ENCODE measurements at regions not wholly inside any gene's neighbourhood (a gene's known extent, or its start where the extent isn't known, plus 50 kb on each side); places are given as distances from the start of the nearest gene placed in this dataset.
"Not testable (repeated sequence)": the region's sequence is repeated elsewhere in the genome, so short reads cannot be mapped to it uniquely, and the experiment has no call there.

DNA sequence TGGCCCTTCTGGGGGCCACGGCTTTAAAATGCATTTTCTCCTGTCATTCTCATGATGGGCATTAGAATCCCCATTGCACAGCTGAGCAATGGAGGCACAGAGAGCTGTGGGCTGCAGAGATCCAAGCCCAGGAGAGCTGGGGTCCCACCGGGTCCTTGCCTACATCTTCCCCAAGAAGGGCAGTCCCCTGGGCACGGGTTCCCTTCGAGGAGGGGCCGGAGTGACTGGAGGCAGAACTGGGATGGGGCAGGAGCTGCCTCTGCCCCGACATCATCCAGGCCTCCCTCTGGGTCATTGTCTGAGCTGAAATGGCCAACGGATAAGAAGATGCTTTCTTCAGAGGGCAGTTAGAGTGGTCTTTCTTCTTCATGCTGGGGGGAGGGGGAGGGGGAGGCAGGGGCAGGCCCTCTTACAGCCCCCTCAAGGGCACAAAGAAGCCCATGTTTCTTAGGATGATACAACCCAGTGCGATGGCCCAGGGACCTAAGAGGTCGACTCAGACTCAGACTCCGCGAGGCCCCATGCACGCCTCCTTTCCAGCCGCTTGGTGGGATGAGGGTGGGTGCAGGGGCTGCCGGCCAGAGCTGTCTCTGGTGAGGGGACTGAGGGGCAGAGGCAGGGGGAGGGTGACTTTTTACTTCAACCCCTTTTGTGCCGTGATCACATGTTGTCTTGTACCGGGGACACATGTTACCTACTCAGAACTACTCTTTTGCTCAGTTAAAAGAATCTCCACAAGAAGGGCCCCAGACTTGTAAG is 112.4 kb upstream of the IRX2 start:
- no peak for DNase-seq (ENCODE audit: low read depth in 2 of 2)

DNA sequence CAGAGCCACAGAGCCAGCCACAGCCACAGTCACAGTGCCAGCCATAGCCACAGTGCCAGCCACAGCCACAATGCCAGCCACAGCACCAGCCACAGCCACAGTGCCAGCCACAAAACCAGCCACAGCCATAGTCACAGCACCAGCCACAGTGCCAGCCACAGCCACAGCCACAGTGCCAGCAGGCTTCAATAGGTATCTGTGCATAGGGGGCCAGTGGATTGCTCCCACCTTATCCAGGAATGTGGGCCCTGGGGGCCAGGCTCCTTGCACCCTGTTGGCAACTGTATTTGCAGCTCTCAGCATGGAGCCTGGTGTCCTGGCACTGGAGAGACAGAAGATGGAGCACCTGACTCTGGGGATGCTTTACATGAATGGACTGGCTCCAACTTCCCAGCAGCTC is 111.7 kb upstream of the IRX2 start:
- DNase-seq (ENCODE audit: low read depth in 2 of 2): no peak

DNA sequence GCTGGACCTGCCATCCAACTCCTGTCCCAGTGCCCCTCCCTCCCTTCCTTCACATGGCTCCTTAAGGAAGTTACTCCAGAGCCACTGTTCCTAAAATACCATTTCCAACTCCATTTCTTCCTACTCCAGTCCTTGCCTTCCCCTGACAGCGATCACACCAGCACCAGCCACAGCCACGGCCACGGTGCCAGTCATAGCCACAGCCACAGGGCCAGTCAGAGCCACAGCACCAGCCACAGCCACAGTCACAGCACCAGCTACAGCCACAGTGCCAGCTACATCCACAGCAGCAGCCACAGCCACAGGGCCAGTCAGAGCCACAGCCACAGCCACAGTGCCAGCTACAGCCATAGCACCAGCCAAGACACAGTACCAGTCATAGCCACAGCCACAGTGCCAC is 110.7 kb upstream of the IRX2 start:
- DNase-seq (ENCODE audit: low read depth in 2 of 2): not testable (repeated sequence)

DNA sequence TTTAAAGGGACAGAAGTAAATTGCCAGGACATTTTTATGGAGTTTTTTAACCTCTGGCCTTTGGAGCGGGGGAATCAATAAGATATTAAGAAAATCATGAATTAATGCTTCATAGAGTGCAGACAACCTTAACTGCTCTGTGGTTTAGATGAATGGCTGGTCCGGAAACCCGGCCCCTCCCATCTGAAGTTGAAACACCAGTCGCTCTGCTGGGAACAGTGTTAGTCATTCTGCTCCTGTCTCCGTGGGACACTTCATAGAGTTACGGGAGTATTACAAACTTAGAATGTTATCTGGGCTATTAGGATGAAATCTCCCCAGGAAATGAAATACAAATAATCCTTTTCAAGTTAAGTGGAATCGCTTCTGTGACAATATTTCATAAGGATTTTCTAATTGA is 110.1 kb upstream of the IRX2 start:
- no peak for DNase-seq (ENCODE audit: low read depth in 2 of 2)

DNA sequence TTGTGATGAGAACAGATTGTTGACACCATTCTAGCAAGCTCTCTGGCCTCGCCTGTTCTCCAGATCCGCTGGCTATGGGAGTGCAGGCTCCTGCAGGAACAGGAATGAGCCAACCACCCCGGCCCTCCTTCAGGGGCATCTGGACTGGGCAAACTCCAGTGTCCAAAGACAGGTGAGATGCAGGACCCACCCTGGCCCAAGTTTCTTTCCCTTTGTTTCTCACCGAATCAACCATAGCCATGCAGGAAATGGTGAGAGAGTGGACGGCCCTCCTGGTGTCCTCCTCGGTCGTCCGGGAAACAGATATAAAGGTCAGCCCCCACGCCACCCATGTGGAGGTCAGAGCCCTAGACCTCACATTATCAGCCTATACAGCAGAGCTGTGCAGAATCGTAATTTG is 108.6 kb upstream of the IRX2 start:
- no peak for DNase-seq (ENCODE audit: low read depth in 2 of 2)

DNA sequence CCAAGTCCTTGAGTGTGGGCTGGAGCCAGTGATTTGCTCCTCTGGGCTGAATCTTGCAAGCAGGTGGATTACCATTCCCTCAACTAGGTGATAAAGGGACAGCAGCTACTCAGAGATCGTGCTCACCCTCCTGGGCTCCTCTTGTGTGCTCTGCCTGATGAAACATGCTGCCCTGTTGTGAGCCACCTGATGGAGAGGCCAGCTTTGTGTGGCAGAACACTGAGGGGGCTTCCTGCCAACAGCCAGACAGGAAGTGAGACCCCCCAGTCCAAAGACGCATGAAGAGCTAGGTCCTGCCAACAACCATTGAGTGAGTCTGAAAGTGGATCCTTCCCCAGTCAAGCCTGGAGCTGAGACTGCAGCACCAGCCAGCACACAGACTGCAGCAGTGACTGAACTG is 106.4 kb upstream of the IRX2 start:
- DNase-seq (ENCODE audit: low read depth in 2 of 2): no peak

DNA sequence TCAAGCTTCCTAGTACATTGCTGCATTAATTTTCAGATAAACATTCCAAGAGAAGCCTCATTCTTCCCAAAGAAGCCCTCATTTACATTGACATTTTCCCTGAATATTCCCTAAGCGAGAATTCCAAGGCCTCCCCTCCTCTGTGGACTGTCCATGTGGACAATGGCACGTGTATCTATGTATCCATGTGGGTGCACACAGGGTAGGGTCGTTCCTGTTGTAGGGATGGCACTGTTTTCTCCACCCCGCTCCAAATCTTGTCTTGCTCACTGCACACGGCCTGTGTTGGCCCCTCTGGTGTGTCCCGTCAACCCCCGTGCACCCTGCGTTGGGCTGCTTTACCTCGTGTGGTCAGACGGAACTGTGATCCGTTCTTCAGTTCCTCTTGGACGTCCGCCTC is 104.7 kb upstream of the IRX2 start:
- no peak for DNase-seq (ENCODE audit: low read depth in 2 of 2)

DNA sequence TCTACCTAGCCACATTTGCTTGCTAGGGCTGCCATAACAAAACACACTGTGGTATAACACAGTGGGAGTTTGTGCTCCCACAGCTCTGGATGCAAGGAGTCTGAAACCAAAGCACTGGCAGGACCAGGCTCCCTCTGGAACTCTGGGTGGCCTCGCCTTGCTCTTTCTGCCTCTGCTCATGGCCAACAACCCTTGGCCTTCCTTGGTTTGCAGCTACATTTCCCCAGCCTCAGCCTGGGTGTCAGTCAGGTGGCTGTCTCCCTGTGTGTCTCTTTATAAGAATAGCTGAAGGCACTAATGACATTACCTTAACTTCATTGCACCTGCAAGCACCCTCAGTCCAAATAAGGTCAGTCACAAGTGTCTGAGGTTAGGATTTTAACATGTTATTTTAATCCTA is 101.0 kb upstream of the IRX2 start:
- DNase-seq (ENCODE audit: low read depth in 2 of 2): no peak

DNA sequence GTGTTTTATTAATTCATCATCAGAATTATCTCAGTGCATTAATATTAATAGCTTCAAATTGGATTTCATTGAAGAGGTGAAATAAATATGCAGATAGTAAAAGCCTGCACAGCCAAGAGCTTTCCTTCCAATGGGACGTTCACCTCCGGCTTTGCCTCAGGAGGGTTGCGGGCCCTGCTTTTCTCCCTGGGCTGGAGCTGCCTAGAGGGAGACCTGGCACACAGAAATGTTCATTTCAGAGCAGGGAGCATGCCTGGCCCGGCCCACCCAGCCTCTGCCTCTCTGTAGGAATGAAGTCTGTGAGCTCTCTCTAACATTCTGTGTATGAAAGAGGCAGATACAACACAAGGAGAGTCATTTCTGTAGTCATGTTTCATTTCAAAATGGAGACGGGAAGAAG is 100.4 kb upstream of the IRX2 start:
- DNase-seq (ENCODE audit: low read depth in 2 of 2): no peak

DNA sequence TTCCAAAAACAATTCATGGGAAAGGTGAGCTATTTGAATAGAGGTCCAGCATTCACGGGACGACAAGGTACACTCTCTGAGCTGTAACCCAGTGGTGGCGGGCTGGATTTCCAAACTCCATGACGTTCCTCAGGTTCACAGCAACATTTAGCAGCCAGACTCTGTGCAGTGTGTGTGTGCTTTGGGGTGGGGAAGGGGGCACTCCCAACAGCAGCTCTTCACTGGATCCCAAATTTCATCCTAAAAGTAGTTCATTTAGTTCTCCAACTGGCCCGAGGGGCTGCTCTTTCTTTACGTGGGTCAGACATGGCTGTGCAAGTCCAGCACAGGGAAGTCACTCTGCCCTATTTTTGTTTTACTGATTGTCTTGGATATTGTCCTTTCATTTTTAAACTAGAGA is 98.0 kb upstream of the IRX2 start:
- DNase-seq (ENCODE audit: low read depth in 2 of 2): no peak

DNA sequence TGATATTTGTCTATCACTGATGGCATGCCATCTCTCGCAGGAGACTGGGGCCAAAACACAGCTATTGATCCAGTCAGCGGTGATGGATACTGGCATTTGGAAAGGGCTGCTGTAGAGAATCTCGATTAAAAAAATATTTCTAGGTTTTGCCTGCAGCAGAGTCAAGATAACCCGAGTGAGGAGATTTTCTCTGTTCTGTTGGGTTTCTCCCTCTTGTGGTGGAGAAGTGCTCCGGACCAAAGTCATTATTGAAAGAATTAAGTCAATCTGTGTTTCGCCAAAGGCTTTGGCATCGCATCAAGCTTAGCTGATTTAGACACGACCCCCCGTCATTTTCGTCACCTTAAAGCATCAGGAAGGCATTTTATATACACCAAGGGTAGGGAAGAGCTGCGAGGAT is 97.1 kb upstream of the IRX2 start:
- DNase-seq (ENCODE audit: low read depth in 2 of 2): no peak

DNA sequence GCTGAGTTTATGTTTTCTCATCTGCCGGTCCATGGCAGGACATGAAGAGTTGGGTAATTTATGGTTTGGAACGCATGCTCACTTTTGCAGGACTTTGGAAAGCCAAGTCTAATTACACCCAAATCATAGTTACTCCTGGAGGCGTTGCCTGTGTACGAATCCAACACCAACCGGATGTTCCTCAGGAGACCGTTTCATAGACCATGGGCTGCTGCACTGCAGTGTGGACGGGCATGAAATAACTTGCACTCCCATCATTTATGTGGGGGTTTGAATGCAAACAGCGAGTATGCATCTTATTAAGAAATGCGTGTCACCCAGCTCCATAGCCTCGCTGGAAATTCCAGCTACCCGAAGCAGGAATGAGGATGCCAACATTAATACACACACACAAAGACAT is 96.1 kb upstream of the IRX2 start:
- DNase-seq (ENCODE audit: low read depth in 2 of 2): no peak

DNA sequence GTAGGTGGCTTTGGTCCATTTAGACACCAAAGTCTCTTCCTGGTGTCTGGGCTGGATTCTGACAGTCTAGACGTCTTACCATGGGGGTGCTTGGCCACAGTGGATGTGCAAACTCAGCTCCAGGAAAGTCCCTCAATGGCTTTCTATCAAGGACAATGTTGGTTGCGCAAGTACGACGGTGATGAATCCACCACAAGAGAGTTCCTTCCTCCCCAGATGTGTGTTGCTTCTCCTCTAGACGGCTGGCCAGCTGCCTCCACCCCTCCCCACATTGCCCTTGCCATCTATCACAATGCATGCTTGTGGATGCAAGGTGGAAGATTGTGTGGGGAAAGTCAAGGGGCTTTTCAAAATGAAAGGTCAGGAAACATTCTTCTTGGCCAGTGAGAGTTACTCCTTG is 89.7 kb upstream of the IRX2 start:
- DNase-seq (ENCODE audit: low read depth in 2 of 2): no peak

DNA sequence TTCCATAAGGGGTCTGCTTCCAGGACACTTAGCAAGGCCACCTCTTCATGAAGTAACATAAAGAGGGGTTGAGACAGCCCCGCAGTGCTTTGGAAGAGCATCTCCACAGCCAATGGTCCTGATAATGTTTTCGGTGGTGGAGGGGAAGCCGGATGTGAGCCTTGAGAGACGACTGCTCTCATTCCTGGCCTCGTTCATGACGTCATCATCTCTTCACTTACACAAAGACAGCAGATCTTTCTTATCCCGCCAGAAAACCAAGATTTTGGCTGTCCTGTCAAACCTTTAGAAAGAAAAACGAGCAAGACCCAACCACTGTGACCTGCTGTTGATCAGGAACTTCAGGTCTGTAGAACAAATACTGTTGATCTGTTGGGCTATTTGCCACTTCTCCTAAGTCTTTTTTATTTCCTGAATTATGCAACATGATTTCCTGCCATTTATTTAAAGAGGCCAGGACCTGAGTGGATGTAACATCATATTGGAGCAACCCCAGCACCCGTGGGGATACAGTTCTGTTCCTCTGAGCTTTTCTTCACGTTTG is 89.0 kb upstream of the IRX2 start:
- DNase-seq (ENCODE audit: low read depth in 2 of 2): no peak

DNA sequence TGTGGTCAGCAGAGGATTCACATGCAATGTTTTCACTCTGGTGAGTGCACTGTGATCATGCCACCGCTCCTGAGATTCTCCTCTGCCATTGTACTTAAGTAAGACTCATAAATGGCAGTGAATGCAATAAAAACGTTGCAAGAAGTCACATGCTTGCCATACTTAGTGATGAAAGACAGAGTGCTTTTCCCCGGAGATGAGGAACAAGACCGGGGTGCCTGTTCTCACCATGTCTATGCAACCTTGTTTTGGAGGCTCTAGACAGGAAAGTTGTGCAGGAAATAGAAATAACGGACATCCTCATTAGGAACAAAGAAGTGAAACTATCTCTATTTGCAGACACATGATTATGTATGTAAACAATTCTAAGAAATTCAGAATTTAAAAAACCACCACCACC is 84.7 kb upstream of the IRX2 start:
- no peak for DNase-seq (ENCODE audit: low read depth in 2 of 2)

DNA sequence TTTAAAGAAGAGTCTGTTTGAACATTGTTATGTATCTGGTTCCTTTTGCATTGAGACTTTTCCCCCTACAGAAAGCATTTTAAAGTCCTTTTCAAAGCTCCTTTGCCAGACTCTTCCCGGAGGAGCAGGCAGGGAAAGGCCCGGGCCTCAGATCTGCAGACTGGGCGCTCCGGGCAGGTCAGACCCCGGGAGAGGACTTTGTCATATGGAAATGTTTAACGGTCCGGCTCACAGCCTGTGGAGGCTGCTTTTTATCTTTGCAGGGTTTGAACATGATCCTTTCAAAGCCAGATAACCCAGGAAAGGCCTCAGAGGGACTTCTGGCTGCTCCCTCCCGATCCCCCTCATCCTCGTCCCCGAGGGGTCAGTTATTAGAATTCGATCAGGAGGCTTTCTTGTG is 82.1 kb upstream of the IRX2 start:
- no peak for DNase-seq (ENCODE audit: low read depth in 2 of 2)

DNA sequence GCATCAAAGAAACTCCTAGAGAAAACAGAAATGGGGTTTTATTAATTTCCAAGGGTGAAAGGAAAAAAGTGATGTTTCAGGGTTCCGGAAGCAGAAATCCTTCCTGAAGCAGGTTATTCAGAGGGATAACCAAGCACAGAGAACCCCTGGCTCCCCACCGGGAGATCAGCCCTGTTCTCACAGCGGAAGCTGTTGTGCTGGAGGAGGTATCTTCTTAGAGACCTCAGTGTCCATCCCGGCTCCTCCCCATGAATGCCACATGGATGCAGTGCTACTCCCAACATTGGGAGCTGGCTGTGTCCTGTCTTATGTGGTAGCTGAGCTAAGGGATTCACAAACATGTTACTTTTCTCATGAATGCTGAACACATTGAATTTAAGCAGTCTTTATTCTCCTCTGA is 80.9 kb upstream of the IRX2 start:
- no peak for DNase-seq (ENCODE audit: low read depth in 2 of 2)

DNA sequence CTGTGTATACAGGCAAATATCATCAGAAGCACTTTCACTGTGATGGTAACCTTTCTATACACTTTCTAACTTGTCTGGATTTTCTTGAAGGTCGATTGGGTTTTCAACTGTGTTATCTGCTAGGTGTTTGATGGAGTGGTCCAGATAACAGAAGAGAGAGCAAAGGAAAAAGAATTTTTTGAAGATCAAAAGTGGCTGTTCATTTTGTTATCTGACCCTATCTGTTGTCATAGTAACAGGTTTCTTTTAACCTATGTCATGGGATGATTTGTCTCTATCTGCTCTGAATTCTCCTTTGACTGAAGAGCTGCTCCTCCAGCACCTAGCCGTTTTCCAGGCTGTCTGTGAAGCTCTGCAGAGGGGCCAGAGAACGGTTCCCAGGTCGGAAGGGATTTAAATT is 77.8 kb upstream of the IRX2 start:
- DNase-seq (ENCODE audit: low read depth in 2 of 2): no peak

DNA sequence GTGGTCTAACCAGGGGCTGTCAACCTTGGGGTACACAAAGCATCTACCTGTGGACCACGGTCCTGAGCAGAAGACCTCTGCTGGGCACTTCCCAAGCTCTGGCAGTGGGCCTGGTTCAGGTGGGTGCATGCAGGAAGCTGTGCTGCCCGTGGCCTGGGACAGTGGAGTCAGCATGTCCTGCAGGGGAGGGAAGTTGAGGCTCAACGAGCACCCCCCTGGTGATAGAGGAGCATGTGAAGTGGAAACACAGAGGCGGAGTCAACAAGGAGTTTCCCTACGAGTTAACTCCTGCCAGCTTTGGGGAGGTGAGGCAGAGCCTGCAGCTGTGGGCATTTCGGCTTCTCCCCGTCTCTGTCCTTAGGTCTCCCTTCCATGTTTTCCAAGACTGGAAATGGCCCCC is 67.5 kb upstream of the IRX2 start:
- no peak for DNase-seq (ENCODE audit: low read depth in 2 of 2)

DNA sequence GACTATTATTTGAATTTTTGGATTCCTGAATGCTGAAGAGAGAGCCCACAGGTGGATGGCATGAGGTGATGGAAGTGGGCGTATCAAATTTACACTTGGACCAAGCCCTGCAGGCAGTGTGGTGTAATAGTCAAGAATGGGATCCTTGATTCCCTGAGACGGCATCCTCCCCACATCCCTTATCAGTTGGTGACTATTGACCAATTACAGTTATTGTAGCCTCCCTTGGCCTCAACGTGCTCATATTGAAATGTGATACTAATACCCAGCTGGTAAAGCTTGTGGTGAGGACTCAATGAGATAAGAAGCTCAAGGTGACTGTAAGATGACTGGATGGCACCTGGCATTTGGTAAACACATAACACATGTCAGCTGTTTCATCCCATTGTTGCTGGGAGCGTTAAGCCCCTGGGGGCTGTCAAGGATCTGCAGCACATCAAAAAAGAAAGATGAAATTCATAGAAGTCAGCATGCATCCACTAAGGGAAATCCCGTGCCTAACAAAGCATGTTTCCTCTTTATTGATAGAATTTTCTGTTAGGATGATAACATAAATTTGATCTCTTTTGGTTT is 65.6 kb upstream of the IRX2 start:
- DNase-seq (ENCODE audit: low read depth in 2 of 2): no peak

DNA sequence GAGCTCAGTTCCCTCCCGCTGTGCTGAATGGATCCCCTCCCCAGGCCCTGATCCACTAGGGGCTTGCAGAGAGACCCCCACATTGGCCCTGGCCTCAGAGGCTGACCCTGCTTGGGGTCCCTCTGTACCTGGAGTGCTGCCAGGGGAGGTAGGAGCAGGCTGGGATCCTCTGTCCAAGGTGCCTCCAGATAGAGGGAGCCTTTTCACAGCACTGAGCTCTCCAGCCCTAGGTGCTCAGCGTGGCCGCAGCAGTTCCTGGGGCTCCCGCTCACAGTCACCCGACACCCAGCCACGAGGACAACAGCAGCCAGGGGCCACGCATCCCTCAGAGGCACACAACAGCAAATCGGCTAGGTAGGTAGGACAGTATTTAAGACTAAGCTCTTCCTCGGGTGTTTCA is 62.2 kb upstream of the IRX2 start:
- no peak for DNase-seq (ENCODE audit: low read depth in 2 of 2)

DNA sequence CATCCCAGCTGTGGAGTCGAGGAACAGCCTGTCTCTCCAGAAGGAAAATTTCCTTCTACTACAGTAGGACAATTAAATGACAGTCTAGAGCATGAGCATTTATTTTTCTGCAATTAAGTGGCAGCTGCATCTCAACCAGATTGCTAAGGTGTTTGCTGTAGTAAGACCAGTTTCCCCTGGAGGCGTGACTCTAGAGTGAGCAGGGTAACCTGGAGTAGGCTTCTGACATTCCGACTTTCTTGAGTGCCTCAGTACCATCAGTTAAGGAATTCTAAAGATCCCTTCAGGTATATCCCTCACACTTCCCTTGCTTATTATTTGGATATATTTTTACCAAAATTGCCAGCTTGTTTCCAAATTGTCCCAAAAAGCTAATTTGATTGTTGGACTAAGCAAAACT is 59.2 kb upstream of the IRX2 start:
- DNase-seq (ENCODE audit: low read depth in 2 of 2): no peak

DNA sequence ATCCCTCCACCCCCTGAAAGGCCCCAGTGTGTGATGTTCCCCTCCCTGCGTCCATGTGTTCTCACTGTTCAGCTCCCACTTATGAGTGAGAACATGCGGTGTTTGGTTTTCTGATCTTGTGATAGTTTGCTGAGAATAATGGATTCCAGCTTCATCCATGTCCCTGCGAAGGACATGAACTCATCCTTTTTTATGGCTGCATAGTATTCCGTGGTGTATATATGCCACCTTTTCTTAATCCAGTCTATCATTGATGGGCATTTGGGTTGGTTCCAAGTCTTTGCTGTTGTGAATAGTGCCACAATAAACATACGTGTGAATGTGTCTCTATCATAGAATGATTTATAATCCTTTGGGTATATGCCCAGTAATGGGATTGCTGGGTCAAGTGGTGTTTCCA is 55.8 kb upstream of the IRX2 start:
- not testable (repeated sequence) for DNase-seq (ENCODE audit: low read depth in 2 of 2)

DNA sequence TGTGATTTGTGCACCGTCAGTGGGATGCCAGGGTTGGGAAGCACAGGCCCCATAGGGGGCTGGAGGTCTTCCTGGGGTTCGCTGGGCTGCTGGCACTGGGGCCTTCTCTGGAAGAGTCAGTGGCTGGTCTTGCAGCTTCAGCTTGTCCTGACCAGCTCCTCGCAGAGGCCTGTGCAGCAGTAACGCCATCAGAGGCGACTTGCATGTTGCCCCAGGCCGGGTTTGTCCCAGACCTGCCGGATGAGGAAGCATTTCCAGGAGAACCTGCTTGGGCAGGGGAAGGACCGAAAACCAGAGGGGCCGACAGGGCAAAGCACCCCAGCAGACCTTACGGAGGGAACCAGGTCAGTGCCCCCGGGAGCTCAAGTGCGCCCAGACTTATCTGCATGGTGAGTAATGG is 54.7 kb upstream of the IRX2 start:
- DNase-seq (ENCODE audit: low read depth in 2 of 2): no peak
